ENCODE measurements at regions not wholly inside any gene's neighbourhood (a gene's known extent, or its start where the extent isn't known, plus 50 kb on each side); places are given as distances from the start of the nearest gene placed in this dataset.

- no peak overlapping the region for H3K4me3 ChIP-seq (ENCODE audit: low read length)
- DNase-seq (ENCODE audit: low read depth) = no peak
- TF ChIP-seq CTCF (conservative IDR thresholded peaks at IDR 0.05; ENCODE audit: low read length) = no peak
Observed at GRCh38 chr1:193677874-193678273, 491.5 kb upstream of the B3GALT2 start.

DNA sequence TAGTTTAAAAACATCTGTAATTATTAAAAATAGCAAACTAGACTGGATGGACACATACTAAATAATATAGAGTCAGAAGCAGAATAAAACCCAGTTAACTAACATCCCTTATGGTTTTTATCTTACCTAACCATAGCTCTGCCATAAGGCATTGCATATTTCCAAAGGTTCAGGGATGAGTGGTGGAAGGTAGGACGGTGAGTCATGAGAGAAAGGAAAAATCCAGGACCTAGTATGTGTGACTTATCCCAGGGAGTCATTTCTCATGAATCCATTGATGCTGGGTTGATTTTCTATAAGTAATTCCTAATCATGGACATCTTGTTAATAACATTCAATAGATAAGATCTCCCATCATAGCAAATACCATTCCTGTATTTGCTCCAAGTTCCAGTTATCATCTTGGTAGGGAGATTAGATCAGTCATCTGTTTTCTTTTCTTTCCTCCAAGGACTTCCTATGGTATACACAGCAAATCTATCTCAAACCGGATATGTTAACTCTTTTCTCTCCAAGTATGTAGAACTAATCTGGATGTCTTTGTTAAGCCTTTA lies 490.7 kb upstream of the B3GALT2 start:
- no peak for TF ChIP-seq CTCF (conservative IDR thresholded peaks at IDR 0.05; ENCODE audit: low read length)
- H3K4me3 ChIP-seq (ENCODE audit: low read length) = no peak overlapping the region
- no peak for DNase-seq (ENCODE audit: low read depth)

DNA sequence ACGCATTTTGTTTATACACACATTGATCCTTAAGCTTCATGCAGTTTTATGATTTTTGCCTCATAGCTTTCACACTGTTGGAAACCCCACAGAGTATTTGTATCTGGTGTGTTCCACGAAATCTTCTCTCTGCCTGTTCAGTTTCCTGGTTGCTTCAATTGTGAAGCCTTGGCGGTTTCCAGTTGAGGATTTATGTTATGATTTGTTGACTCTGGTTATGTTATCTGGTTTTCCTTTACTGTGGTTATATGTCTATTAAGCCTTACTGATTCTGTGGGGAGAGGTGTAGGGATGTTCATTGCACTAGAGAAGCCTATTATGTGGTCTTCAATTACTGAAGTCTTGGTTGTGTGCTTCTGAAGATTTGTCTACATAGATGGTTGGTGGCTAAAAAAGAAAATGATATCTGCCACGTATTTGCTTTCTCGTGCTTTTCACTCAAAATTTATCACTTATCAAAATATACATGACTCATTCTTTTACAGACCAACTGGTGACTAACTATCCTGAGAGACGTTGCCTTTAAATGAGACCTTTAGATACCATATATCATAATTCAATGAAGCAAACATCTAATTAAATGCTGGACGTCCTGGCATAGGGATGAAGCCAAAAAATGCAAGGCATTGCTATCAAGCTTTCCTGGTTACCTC lies 488.0 kb upstream of the B3GALT2 start:
- no peak for DNase-seq (ENCODE audit: low read depth)
- no peak overlapping the region for H3K4me3 ChIP-seq (ENCODE audit: low read length)
- TF ChIP-seq CTCF (conservative IDR thresholded peaks at IDR 0.05; ENCODE audit: low read length) = no peak

GRCh38 chr1:193666485-193667083 lies 480.2 kb upstream of the B3GALT2 start:
- no peak for DNase-seq (ENCODE audit: low read depth)
- no peak overlapping the region for H3K4me3 ChIP-seq (ENCODE audit: low read length)
- no peak for TF ChIP-seq CTCF (conservative IDR thresholded peaks at IDR 0.05; ENCODE audit: low read length)

- H3K4me3 ChIP-seq (ENCODE audit: low read length) = no peak overlapping the region
- DNase-seq (ENCODE audit: low read depth) = no peak
- TF ChIP-seq CTCF (conservative IDR thresholded peaks at IDR 0.05; ENCODE audit: low read length) = no peak
Observed at GRCh38 chr1:193663965-193664364, 477.6 kb upstream of the B3GALT2 start.

DNA sequence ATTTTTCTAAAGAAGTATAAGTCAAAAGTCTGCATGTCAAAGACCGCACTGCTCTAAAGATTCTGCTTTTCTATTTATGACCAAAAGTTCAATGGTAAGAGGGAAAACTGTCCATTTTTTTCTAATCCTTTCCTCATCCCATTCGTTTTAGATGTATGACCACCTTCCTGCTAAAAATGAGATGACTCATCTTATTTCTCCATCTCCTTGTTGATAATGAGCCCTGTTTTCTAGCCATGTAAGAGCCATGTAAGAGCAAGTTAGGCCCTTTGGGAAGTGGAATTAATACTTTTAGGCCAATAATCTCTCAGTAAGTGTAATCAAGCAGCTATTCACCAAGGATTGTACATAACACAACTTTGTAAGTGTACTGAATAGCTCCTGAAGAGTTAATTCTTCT lies 475.6 kb upstream of the B3GALT2 start:
- TF ChIP-seq CTCF (conservative IDR thresholded peaks at IDR 0.05; ENCODE audit: low read length) = no peak
- no peak for DNase-seq (ENCODE audit: low read depth)
- H3K4me3 ChIP-seq (ENCODE audit: low read length) = no peak overlapping the region

DNA sequence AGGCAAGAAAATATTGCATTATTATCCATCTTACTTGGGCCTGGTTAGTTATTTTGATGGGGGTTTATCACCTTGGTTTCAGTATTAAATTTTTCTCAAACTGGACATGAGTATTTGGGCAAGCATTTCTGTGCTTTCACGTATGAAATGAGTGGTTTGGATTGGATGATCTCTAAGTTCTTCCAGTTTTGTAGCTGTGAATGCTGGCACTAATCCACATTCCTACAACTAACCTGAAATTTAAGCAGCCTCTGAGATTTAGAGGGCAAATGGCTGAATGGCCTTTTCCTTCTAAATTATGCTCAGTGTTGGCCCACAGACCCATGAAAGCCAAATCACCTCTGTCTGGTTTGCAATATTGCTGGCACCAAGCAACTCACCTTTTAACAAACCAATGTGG lies 475.0 kb upstream of the B3GALT2 start:
- H3K4me3 ChIP-seq (ENCODE audit: low read length) = no peak overlapping the region
- TF ChIP-seq CTCF (conservative IDR thresholded peaks at IDR 0.05; ENCODE audit: low read length) = no peak
- no peak for DNase-seq (ENCODE audit: low read depth)
